ELR (cell line): ENCODE measurements at regions not wholly inside any gene's neighbourhood (a gene's known extent, or its start where the extent isn't known, plus 50 kb on each side); places are given as distances from the start of the nearest gene placed in this dataset.
"Not testable (repeated sequence)": the region's sequence is repeated elsewhere in the genome, so short reads cannot be mapped to it uniquely, and the experiment has no call there.

Experiments used
- DNase-seq: peaks from one replicate; pipeline ENCODE4 v3.0.0-alpha.2; 2015; ENCODE audit warnings: low read depth

DNA sequence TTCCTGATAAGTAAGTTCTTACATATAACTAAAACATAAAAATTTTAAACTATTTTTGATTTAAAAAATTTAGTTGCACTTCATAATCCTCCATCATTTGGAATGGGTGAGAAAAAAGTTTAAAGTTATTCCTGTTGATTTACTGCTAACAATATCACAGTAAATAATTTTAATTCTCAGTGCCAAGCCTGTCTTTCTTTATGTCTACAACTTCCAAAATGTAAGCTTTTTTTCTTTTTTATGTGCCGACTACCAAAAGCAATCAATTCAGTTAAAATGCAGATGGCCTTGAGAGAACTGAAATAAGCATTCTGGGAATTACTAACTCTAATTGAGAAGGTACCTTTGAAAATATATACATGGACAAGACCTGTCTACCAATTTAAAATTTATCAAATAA is 1224.3 kb upstream of the B3GALT2 start:
- DNase-seq = no peak

DNA sequence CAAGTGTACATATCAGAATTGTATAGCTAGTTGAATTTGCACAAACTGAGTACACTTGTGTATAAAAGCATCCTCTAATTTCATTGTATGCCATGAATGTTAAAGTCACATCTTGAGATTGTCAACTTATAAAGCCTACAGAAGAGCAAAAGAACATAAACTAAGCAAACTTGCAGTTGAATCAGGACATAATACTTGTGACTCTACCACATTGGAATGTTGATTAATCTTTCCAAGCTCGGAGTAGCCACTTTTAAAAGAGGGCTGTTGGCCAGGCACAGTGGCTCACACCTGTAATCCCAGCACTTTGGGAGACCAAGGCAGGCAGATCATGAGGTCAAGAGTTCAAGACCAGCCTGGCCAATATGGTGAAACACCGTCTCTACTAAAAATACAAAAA is 1220.8 kb upstream of the B3GALT2 start:
- peak; percentile 49 for DNase-seq

DNA sequence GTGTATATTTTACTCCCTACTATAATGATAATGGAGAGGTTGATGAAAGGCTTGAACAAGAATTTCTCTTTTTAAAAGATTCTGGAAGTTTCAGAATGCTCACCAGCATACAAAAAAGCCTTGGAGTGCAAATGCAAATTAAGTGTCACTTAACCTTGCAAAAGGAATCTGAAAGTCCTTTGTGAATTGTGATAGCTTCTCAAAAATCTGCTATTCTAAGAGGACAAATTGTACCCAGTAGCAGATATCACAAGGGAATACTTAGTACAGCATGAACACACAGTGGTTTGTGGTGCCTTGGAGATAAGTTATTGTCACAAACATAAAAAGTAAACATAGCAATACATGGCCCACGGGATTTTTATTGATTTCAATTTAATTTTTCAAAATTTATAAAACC is 1208.3 kb upstream of the B3GALT2 start:
- no peak for DNase-seq

DNA sequence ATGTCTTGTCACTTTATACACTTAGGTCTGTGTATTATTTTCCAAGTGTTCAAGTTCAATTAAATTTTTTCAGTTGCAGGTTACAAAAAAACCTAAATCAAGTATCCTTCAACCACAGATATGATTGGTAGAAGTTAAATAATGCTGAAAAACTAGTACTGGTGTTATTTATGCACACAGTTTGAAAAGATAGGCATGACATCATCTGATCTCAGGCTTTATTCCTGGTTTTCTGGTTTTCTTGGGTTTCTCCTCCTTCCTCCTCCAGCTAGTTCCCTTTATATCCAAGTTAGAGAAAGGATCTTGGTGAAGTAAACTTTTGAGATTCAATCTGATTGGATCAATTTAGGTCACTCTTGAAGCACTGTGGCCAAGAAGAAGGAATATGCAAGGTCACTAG is 1201.1 kb upstream of the B3GALT2 start:
- DNase-seq = no peak

DNA sequence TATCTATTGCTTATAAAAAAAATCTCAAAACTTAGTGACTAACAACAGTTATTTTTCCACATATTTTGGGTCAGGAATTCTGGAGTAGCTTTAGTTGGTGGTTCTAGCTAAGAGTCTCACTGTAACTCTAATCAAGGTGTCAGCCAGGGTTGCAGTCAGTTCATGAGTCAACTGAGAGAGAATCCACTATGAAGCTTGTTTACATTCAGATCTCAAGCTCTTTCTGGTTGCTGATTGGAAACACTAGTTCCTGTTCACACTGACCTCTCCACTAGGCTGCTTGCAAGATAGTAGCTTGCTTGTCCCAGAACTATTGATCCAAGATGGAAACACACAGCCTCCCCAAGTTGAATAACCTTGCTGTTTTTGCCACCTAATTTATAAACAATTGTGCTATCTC is 1192.1 kb upstream of the B3GALT2 start:
- peak; percentile 37 for DNase-seq

DNA sequence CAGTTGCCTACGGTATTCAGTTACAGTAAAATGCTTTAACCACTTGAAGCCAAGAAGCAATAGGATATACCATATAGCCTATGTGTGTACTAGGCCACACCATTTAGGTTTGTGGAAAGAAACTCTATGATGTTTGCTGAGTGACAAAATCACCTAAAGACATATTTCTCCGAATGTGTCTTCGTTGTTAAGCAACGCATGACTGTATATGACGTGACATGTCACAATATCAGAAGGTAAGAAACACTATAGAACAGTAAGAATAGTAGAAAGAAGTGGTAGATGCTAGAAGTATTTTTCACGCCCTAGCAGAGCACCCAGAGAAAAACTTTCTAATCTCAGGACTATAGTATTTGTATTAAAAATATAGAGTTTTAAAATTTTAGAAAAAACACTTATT is 1188.2 kb upstream of the B3GALT2 start:
- no peak for DNase-seq

DNA sequence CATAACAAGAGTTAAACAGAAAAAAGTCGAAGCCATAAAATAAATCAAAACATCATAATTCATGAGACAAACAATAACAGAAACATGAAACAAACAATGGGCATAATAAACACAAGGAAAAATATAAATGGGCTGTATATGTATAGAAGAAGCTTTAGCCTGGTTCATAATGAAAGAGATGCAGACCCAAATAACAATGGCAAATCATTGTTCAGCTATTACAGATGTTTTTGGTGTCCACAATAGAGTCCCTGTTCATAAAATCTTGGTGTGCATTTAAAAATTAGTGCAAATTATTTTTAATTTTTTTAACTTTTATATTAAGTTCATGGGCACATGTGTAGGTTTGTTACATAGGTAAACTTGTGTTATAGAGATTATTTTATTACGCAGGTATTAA is 1185.9 kb upstream of the B3GALT2 start:
- no peak for DNase-seq

DNA sequence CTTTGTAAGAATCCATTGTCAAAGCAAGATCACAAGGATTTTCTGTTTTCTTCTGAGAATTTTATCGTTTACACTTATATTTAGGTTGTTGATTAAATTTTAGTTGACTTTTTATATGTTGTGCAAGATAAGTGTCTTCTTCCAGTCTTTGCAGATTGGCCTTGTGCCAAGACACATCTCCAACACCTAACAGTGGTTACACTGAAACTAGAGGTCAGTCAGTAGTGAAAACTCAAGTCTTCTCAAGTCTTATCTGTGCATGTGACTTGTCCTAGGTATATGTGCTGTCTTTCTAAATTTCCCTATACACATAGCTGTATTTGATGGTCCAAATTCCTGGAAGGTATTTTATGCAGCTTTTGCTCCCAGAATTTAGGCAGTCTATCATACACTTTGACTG is 1183.2 kb upstream of the B3GALT2 start:
- DNase-seq = no peak

DNA sequence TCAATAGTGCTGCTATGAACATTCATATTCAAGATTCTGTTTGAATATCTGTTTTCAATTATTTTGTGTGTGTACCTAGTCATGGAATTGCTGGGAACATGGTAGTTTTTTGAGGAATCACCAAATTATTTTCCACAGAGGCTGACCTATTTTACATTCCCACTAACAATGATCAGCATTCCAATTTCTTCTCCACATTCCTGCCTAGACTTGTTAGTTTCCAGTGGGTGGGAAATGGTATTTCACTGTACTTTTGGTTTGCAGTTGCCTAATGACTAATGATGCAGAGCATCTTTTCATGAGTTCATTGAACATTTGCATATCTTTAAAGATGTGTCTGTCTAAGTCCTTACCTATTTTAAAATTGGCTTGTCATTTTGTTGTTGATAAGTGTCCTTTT is 1182.6 kb upstream of the B3GALT2 start:
- peak; percentile 4 for DNase-seq

DNA sequence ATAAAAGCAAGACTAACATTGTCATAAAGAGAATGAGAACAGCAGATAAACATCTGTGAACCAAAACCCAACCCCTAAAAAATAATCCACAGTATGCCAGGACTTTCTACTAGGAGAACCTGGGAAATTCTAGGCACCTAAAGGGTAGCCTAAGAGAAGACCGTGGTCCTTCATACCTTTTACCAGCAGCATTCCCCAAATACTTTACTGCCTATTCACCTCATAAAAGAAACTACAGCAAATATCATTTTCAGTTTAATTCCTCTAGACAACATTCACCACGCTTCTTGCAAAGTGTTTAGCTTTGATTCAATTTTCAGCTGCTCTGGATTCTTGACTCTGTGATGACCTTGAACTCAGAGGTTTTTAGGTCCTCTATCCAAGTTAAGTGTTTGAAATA is 1180.7 kb upstream of the B3GALT2 start:
- peak; percentile 16 for DNase-seq

DNA sequence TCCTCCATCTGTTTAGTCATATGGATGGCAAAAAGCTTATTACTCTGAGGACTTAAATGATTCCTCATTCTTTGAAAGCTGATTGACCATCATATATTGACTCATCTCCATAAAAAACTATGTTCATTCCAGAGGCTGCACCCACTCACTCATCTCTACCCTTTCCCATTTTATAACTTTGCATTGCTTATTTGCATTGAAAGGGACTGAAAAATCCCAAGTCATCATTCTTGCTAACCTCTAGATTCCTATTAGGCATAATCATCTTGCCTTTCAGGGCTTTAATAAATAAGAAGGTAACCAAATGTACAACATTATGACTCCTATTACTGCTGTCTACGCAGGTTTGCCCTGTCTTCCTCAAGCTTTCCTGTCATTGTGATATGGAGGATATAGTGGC is 1180.3 kb upstream of the B3GALT2 start:
- DNase-seq = peak; percentile 54

DNA sequence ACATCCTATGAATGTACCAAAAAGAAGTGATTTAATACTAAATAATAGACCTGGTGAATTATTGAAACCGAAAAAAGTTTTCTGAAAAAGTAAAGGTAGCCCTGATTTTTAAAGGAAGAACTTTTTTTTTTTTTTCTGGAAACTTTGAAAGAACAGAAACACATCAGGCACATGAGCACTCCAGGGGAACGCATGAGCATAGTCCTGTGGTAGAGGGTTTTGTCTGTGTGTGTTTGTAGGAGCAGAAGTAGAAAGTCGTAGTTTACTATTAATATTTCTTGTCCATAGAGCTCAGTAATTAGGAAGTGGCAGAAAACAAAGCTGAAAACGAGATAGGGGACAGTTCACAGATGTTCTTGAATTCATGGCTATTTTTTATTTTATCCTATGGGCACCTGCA is 1175.9 kb upstream of the B3GALT2 start:
- no peak for DNase-seq

DNA sequence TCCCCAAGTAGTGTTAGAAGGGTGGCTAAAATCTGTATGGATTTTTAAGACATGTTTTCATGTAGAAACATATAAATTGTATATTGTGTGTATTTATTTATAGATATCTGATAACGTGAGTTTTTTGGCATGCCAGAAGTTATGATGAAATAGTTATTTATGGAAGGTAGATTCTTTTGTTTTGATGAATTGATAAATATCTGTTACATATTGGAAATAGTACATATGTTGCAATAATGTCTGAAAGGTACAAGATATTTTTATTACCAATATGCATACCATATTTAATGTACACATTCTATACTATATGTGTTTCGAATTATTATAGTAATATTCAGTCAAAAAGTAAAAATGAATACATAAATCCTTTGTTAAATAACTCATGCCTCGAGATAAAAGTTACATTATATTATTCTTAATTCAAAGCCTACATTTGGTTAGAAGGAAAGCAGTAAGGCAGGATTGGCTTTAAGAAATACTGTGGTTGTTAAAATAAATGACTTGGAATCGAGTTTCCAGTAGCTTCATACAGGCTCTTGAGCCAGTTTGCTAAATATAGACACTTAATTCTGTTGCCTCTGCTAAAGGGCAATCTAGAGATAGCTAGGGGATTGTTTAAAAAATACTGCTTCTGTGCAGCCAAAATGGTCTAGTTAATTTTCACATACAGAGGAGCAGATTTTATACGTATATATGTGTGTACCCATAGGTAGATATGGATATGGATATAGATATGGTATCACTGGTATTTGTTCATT is 1175.1 kb upstream of the B3GALT2 start:
- DNase-seq = no peak

DNA sequence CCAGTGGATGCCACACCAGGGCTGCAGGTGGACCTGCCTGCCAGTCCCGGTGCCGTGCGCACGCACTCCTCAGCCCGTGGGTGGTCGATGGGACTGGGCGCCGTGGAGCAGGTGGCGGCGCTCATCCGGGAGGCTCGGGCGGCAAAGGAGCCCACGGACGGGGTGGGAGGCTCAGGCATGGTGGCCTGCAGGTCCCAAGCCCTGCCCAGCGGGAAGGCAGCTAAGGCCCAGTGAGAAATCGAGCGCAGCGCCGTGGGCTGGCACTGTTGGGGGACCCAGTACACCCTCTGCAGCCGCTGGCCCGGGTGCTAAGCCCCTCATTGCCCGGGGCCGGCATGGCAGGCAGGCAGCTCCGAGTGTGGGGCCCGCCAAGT is 1171.8 kb upstream of the B3GALT2 start:
- no peak for DNase-seq

DNA sequence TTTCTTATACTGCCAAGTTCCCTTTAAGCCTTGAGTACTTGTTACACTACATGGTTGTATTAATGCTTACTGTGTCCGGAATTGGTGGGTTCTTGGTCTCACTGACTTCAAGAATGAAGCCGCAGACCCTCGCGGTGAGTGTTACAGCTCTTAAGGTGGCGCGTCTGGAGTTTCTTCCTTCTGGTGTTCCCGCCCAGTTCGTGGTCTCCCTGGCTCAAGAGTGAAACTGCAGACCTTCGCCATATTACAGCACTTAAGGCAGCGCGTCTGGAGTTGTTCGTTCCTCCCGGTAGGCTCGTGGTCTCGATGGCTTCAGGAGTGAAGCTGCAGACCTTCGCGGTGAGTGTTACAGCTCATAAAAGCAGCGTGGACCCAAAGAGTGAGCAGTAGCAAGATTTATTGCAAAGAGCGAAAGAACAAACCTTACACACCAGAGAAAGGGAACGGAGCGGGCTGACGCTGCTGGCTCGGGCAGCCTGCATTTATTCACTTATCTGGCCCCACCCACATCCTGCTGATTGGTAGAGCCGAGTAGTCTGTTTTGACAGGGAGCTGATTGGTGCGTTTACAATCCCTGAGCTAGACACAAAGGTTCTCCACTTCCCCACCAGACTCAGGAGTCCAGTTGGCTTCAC is 1171.3 kb upstream of the B3GALT2 start:
- DNase-seq = not testable (repeated sequence)

DNA sequence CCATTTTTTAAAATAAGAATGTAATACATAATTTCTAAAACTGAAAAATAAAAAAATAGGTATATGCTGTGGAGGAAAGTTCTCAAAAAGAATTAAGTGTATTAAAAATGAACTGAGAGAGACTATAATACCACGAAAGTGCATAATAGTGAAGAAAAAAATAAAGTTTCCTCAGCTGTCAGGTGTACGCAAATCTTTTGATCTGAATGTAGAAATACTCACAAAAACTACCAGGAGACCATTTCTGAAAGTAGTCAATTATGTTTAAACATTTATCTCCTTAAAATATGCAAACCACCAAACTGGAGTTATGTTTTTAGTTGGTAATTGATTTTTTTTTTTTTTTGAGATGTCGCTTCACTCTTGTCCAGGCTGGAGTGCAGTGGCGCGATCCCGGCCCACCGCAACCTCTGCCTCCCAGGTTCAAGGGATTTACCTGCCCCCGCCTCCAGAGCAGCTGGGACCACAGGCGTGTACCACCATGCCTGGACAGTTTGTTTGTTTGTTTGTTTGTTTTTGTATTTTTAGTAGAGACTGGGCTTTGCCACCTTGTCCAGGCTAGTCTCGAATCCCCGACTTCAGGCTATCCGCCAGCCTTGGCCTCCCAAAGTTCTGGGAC is 1169.2 kb upstream of the B3GALT2 start:
- no peak for DNase-seq

DNA sequence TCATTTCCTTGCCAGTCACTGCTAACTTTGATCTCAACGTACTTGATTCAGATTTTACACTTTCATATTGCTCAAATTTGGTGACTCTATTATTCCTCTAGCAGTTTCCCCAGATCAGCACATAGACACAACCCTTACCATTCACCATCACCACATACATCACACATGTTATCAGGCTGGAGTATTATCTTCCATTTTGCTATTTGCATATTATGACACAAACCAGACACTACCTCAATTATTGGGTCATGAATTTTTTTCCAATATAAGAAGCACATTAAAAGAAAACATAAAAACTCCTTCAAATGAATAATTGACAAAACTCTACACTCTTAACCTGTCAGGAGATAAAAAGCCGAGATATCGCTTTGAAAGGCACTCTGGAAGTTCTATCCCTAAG is 1166.7 kb upstream of the B3GALT2 start:
- no peak for DNase-seq

DNA sequence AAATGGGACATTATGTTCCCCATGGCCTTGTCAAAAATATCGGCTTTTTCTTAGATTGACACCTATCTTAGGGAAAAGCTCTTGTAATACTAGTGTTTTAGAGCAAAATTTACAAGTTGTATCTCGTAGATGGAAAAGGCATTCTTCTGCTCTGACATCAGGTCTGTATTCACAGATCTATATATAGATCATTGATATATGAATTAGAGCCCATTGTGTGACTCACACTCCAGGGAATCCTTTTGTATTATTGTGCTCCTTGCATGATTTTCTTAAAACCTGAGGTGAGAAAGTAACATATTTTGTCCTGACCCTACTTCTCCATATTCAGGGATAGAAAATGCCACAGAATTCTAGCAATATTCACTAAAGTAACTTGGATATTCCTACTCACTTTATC is 1160.8 kb upstream of the B3GALT2 start:
- DNase-seq = peak; percentile 23

DNA sequence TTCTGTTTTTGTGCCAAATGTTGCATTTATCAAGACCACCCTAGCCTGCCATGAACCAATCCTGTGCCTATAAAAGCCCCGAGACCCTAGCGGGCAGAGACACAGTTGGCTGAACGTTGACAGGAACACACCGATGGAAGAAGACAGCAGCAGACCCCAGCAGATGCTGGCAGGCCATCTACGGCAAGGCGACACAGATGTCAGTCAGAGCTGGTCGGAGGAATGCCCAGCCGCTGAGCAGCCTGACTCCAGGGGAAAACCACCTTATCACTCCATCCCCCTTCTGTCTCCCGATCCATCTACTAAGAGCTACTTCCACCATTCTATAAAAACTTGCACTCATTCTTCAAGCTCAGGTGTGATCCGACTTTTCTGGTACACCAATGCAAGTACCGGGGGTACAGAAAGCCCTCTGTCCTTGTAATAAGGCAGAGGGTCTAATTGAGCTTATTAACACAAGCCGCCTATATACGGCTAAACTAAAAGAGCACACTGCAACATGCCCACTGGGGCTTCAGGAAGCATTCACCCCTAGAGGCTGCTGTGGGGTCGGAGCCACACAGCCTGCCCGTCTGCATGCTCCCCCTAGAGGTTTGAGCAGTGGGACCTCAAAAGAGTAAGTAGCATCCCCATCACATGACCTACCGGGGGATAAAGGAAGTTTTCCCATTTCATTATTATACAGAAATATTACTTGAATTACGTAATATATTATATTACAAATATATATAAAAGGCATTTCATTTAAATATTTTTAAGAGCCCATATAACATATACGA is 1156.3 kb upstream of the B3GALT2 start:
- DNase-seq = peak; percentile 1

DNA sequence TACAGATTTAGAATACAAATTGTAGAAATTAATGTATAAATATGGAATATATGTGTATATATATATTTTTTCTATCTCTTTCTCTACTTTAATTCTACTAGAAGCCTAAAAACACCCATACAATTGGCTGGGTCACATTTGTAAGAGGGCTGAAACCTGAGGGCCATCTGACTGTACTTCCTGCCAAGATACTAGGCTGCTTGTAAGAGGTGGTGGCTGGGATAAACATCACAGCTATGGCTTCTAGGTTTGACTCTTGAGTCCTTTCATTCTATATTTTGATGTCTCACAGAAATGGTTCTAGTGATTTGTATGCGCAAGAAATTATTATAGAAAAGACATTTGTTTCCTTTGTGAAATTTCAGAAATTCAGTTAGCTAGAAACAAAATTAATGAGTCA is 1155.2 kb upstream of the B3GALT2 start:
- peak; percentile 8 for DNase-seq

DNA sequence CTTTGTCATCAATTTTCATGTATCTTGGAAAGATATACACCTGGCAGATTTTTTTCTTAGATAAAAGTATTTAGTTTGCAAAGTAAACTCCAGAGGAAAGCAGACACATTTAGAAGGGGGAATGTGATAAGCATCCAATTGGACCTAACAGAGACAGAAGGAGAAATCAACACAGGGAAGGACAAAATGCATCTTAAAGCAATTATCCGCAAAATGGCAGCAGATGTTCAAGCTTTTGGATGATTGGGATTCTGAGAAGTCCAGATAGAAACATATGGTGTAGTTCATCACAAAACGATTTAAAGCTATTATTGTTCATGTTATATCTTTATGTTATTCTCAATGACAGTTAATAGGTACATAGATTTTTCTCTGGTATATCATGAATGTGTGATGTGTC is 1153.1 kb upstream of the B3GALT2 start:
- DNase-seq = no peak

DNA sequence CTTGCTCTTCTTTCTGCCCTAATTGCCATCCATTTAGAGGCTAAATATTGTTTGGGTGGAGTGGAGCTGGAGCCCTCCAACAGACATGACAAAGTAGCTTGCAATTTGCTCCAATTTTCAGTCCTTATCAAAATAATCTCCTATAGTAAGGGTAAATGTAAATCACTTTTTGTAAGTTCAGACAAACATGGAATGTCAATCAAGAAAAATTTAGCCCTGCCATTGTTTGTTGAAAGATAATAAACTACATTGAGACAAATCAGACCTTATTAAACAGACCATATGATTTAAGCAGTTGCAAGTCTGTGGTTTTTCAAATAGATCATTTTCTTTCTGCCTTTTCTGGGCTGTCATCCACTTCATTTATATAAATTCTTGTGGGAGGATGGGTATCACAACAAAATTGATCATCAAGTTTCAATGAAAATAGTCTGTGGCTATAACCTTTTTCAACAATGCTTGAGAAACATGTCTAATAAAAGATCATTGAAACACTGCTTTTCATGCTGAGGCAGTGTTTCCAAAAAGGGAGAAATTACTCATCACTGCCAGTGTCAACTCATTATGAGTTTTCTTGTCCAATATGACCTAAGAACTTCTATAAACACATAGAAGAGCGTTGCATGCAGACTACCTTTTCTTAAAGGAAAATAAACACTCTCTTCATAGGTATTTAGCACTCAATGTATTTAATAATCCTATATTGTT is 1152.0 kb upstream of the B3GALT2 start:
- DNase-seq = peak; percentile 32
